GM21737 (cell line): ENCODE measurements at regions not wholly inside any gene's neighbourhood (a gene's known extent, or its start where the extent isn't known, plus 50 kb on each side); places are given as distances from the start of the nearest gene placed in this dataset.

Source experiments
- ATAC-seq: cut with Tn5 transposase; IDR thresholded peaks from one replicate; pipeline ENCODE4 v1.9.1; 2021; ENCODE audit warnings: mild to moderate bottlenecking, moderate library complexity; ENCODE audit not compliant: unreplicated experiment

DNA sequence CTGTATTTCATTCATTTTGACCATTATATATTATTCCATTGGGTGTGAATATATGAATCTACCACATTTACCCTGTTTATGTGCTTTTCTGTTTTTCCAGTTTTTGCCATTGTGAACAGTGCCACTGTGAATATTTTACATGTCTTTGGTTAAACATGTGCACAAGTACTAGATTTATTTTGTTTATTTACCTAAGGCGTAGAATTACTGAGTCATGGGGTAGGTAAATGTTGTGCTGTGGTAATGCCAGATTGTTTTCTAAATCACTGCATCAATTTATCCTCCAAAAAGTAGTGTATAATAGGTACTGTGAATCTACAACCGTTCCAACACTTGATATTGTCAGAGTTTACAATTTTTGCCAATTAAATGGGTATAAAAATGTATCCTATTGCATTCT, 362.1 kb upstream of the AGTR1 start:
- ATAC-seq: no peak

DNA sequence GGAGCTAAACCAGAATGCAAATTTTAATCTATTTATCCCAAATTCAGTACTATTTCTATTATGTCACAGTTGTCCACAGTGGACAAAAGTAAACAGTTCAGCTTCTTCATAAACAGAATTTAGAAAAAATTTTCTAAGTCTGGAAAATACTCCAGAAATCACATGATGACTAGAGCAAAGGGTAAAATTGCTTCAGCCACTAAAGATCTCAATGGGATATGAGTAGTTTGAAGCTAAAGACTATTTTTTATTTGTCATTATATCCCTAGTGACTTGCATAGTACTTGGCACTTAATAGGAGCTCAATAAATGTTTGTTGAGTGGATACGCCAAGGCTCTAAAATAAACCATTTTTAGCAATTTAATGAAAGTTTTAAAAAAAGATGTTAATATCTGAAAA, 354.3 kb upstream of the AGTR1 start:
- no peak for ATAC-seq

GRCh38 chr3:148344521-148344920, 353.2 kb upstream of the AGTR1 start:
- ATAC-seq: no peak

- ATAC-seq: no peak
Measured at GRCh38 chr3:148360051-148360450, 337.7 kb upstream of the AGTR1 start.

- no peak for ATAC-seq
Measured at GRCh38 chr3:148366743-148367410, 330.8 kb upstream of the AGTR1 start.

GRCh38 chr3:148367756-148368155, 329.9 kb upstream of the AGTR1 start:
- no peak for ATAC-seq

DNA sequence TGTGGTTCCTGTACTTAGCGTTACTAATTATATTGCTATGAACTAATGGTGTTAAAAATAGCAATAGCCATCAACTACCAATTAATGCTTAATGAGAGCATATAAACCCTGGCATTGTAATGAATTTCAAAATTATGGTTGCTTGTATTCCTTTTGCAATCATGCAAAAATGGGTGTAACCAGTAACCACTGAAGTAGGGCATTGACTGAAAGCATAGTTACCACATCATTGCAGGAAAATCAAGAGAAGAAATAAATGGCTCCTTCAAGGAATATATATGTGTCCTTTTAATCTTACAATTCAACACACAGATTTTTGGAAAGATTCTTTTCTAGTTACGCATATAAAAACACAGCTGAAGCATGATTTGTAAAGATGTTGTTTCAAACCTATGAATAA, 328.3 kb upstream of the AGTR1 start:
- no peak for ATAC-seq

DNA sequence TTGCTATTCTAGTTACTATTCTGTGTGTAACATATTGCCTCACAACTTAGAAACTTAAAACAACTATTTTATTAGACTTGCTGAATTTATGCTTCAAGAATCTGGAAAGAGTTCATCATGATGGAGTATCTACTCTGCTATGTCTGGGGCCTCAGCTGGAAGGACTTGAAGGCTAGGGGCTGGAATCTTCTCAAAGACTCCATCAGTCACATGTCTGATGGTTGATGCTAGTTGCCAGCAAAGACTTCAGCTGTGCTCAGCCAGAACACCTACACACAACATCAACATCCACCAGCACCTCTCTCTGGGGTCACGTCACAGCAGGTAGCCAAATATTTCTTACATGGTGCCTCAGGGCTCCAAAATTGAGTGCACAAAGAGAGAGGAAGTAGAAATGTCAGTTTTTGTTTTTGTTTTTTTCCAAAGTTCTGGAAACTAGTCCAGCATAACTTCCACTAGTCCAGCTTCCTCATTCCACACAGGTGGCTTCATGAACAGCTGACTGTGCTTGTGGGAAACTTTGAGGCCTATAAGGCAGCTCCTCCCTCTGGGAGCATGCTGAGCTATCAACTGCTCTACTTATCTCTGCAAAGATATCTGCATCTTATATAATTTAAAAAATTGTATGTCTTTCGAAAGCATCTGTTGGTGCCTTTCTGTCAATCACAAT, 325.4 kb upstream of the AGTR1 start:
- no peak for ATAC-seq

GRCh38 chr3:148373961-148374360, 323.7 kb upstream of the AGTR1 start:
- no peak for ATAC-seq

- ATAC-seq: peak; percentile 81
Measured at GRCh38 chr3:148379763-148380382, 317.8 kb upstream of the AGTR1 start.

GRCh38 chr3:148381051-148381450, 316.7 kb upstream of the AGTR1 start:
- ATAC-seq: no peak

DNA sequence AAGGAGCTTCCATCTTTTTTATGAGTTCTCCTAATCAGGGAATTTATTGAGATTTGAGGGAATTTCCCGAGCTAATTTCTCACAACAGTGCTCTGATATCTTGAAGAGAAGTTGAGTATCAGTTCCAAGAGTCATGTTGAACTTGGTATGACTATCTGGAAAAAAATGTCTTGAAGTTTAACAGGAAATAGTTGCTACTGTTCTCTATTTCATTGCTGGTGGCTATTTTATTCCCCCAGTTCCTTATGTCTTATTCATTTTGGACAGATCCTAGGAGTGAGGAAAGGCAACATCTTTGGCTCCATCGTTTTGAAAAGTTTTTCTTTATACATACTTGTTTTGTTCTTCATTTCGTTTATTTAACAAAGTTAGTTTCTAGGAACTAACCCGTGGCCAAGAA, 307.8 kb upstream of the AGTR1 start:
- ATAC-seq: no peak

GRCh38 chr3:148395821-148396220, 301.9 kb upstream of the AGTR1 start:
- no peak for ATAC-seq

DNA sequence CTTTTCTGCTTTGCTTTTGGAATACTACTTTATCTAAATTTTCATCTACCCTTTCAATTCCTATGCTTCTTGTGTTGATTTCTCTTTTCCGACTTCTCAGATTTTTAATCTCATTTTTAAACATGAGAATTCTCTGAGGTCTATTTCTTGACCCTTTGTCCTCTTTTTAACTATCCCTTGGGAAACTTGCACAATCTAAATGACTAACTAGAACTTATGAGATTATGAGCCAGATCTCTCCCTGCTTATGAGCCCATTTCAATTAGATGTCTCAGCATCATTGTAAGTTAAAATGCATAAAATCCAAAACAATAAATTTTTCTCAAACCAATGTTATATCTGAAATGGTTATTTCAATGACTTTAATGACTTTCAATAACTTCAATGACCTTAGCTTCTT, 296.9 kb upstream of the AGTR1 start:
- no peak for ATAC-seq

GRCh38 chr3:148408667-148409066, 289.0 kb upstream of the AGTR1 start:
- no peak for ATAC-seq

GRCh38 chr3:148420242-148420641, 277.5 kb upstream of the AGTR1 start:
- no peak for ATAC-seq

- ATAC-seq: no peak
Measured at GRCh38 chr3:148428862-148429605, 268.7 kb upstream of the AGTR1 start.

DNA sequence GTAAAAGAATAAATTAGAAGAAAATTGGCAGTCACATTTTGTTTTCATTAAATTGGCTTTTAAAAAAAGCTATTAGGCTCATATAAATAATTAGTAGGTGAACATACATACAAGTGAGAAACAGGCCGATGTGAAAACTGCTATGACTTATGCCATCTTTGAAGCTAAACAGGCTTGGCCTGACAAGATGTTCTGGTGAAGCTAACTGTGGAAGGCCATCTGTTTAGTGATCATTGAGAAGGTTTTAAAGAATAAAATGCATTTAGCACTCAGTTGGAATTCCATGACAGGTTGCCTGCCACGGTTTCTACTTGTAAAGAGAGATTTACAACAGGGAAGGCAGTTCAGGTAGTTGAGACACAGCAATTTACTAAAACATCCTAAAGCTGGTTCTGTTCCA, 264.0 kb upstream of the AGTR1 start:
- ATAC-seq: no peak

DNA sequence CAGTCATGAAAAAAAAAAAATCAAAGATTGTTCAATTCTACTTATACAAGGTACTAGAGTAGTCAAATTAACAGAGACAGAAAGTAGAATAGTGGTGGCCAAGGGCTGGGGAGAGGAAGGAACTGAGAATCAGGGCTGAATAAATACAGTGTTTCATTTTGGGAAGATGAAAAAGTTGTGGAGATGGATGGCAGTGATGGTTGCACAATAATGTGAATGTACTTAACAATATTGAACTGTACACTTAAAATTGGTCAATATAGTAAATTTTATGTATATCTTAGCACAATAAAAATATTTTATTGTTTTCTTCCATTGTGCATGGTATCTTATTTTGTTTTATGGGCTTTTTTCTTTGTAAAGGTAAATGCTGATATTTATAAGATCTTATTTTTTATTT, 262.2 kb upstream of the AGTR1 start:
- ATAC-seq: no peak

GRCh38 chr3:148439254-148439822, 258.4 kb upstream of the AGTR1 start:
- no peak for ATAC-seq

DNA sequence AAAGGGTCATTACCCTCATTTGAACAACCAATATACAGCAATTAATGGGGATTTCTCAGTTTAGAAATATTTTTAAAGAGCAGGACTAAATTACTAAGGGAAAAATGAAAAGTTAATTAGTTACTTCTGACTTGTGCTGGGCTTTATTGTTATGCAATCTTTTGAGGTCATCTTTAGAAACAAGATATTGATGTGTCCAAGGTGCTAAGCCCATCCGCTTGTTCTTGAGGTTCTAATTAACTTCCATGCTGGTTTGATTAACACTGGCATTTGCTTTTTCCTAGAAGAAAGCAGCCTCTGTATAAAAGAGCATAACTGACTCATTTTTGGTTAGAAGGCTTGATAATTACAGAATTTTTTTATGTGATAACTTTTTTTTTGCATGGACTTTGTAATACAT, 256.5 kb upstream of the AGTR1 start:
- no peak for ATAC-seq
